ENCODE measurements at regions not wholly inside any gene's neighbourhood (a gene's known extent, or its start where the extent isn't known, plus 50 kb on each side); places are given as distances from the start of the nearest gene placed in this dataset.

GRCh38 chr20:29790510-29790909 lies 1467.0 kb upstream of the DEFB115 start:
- no peak for TF ChIP-seq NR2F2 (IDR thresholded peaks at IDR 0.05)
- TF ChIP-seq CTCF (IDR thresholded peaks at IDR 0.05; ENCODE audit: low read depth, low read length, missing input control): no peak
- no peak for TF ChIP-seq YY1 (IDR thresholded peaks at IDR 0.05)

Measured in liver (tissue), 3 donors.